Stomach (tissue), 8 donors: ENCODE measurements at regions not wholly inside any gene's neighbourhood (a gene's known extent, or its start where the extent isn't known, plus 50 kb on each side); places are given as distances from the start of the nearest gene placed in this dataset.
A peak's percentile ranks its signal among the peaks of the same experiment; 100 is the strongest.

Source experiments
- DNase-seq, 2 donors: peaks; one replicate each; pipeline versions ENCODE4 v3.0.0 to v3.0.0-alpha.2; 2013 to 2019
- H3K27ac ChIP-seq, 5 donors: fragments of 200-600 bp in 4 of 5; sonication (generic) in 4 of 5; one replicate each; pipeline ENCODE4 v1.5.1; 2013 to 2019; ENCODE audit warnings: mild to moderate bottlenecking in 1 of 5, moderate library complexity in 1 of 5
- H3K27me3 ChIP-seq, 3 donors: fragments of 200-600 bp; sonication (generic); one replicate each; pipeline ENCODE4 v1.5.1; 2017 to 2019; ENCODE audit warnings: mixed run types in 1 of 3
- H3K36me3 ChIP-seq, 4 donors: fragments of 200-600 bp; sonication (generic); 1 replicate in 3 of 4; 2 replicates in 1 of 4; pipeline ENCODE4 v1.5.1; 2016 to 2019
- H3K4me1 ChIP-seq, 4 donors: fragments of 200-600 bp; sonication (generic); one replicate each; pipeline ENCODE4 v1.5.1; 2016 to 2019
- H3K4me3 ChIP-seq, 4 donors: fragments of 200-600 bp; sonication (generic) in 3 of 4; one replicate each; pipeline ENCODE4 v1.5.1; 2016 to 2019; ENCODE audit warnings: mild to moderate bottlenecking in 1 of 4
- H3K9me3 ChIP-seq, 4 donors: fragments of 200-600 bp; sonication (generic); one replicate each; pipeline ENCODE4 v1.5.1; 2016 to 2019
- EP300 ChIP-seq: sonication (generic); formaldehyde crosslinking; IDR thresholded peaks from one replicate; pipeline ENCODE4 v1.6.1; 2017; ENCODE audit warnings: antibody characterized with exemption
- POLR2A ChIP-seq, 4 donors: fragments of 450-650 bp; IDR thresholded peaks; one replicate each; pipeline ENCODE4 v1.6.1; 2016; ENCODE audit warnings: antibody characterized with exemption in 4 of 4, control low read depth in 2 of 4, mild to moderate bottlenecking in 1 of 4, moderate library complexity in 1 of 4
- POLR2AphosphoS5 ChIP-seq, 3 donors: sonication (generic); formaldehyde crosslinking; IDR thresholded peaks; one replicate each; pipeline ENCODE4 v1.6.1; 2016; ENCODE audit warnings: antibody characterized with exemption in 3 of 3
- WGBS, 5 donors: extraction: QIAGEN DNeasy Blood & Tissue Kit in 3 of 5; methylation state at CpG; one replicate each; pipeline versions ENCODE4 v1.1.5 to v1.1.7; 2013 to 2018; 5-methylcytosine and 5-hydroxymethylcytosine counted together
- intact Hi-C: fragments of 100-400 bp; cut with DNase I; formaldehyde crosslinking; loops from one replicate; pipeline ENCODE4 v1.15.1; 2023; ENCODE audit warnings: low total_unique reads
- TF ChIP-seq, protein P1 (sequence below), 7 experiments: fragments of 450-650 bp in 4 of 7; fragments of 200-600 bp in 3 of 7; sonication (generic) in 3 of 7; IDR thresholded peaks; one replicate each; pipeline ENCODE4 v1.5.1; 2016 to 2019; ENCODE audit warnings: antibody characterized with exemption in 7 of 7, control low read depth in 2 of 7, mild to moderate bottlenecking in 1 of 7
- donor health status: healthy with polysubstance abuse.
- donor health status: Bipolar disorder and iron deficiency.
- donor health status: healthy.

DNA sequence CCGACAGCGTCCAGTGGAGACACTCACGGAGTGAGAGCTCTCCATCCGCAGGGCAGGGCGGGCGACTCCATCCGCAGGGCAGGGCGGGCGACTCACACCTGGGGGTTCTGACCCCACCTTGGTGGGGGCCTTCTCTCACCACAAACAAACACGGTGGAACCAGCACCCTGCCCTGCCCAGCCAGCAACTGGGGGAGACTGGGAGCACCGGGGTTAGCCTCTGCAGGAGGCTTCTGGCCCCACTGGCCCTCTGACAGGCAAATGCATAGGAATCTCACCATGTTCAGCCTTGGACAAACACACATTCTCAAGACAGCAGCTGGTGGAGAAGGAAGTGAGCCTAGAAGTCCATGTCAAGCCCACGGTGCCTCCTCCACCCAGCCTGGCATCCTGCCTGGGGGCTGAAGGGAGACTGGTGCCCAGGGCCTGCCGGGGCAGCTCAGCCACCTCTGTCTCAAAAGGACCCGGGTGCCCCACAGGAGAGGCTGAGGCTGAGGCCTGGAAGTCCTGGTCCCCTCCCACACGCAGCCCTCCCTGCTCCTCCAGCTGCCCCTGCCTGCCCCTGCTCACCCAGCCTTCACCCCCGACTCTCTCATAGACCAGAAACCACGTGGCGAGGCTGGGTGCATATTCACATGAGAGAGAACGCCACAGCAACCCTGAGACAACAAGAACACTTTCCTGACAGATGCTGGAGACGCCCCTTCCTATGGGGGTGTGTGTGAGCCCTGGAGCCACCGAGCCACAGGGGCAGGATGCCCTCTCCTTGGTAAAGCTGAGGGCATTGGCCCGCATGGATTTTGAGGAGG is 98.4 kb upstream of the B3GAT1 start:
- 68 to 75% (median 73%) methylated on average over 16 to 22 of the region's 22 CpGs for WGBS, 5 donors
- H3K27me3 ChIP-seq: peaks cover 0 to 27% (median 0%) of the 10 kb centered on the region in 3 donors
- H3K27ac ChIP-seq: no peak overlapping the region
- no peak overlapping the region for H3K4me3 ChIP-seq
- DNase-seq: peak in 1 of 2 donors; percentile 24
- TF ChIP-seq, protein P1, sequence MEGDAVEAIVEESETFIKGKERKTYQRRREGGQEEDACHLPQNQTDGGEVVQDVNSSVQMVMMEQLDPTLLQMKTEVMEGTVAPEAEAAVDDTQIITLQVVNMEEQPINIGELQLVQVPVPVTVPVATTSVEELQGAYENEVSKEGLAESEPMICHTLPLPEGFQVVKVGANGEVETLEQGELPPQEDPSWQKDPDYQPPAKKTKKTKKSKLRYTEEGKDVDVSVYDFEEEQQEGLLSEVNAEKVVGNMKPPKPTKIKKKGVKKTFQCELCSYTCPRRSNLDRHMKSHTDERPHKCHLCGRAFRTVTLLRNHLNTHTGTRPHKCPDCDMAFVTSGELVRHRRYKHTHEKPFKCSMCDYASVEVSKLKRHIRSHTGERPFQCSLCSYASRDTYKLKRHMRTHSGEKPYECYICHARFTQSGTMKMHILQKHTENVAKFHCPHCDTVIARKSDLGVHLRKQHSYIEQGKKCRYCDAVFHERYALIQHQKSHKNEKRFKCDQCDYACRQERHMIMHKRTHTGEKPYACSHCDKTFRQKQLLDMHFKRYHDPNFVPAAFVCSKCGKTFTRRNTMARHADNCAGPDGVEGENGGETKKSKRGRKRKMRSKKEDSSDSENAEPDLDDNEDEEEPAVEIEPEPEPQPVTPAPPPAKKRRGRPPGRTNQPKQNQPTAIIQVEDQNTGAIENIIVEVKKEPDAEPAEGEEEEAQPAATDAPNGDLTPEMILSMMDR (IDR thresholded peaks at IDR 0.05): no peak
- TF ChIP-seq POLR2A (IDR thresholded peaks at IDR 0.05) (no peak), EP300 (no peak), POLR2AphosphoS5 (IDR thresholded peaks at IDR 0.05) (no peak)
- intact Hi-C loops: no loop called here
- no peaks in the 10 kb centered on the region for H3K9me3 ChIP-seq
- no peaks in the 10 kb centered on the region for H3K36me3 ChIP-seq
- no peaks in the 10 kb centered on the region for H3K4me1 ChIP-seq

DNA sequence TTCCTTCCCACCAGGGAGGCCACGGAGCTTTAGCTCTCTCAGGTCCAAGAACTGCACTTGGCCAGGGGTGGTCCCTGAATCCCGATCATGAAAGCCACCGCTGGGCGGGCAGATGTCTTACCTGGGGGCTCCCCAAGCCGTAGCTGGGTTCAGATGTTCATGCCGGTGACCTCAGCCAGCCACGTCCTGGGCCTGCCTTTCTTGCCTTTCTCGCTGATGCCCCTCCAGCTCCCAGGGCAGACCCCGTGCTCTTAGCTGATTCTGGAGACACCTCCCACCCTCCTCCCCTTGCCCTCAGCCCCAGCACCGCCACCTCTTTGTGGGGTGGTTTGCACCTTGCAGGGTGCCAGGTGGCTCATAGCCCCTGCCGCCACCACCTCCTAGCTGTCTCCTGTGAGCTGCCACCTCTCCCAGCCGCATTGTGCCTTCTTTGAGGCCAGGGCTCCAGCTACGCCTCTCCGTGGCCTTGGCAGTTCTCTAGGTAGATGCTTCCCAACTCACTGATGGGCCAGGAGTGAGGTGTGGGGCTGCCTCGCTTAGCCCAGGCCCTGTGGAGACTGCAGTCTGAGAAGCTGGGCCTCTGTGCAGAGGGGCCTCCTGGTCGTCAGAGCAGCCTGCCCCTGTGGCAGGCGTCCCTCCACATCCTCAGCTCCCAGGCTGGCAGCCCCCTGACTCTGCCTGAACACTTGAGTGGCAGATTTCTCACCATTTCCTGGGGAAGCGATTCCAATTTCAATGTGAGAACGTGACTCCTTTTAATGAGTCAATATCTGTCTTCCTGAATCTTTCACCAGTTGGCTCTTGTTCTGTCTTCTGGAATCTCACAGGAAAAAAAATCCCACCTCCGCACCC is 97.6 kb upstream of the B3GAT1 start:
- intact Hi-C loops: no loop called here

DNA sequence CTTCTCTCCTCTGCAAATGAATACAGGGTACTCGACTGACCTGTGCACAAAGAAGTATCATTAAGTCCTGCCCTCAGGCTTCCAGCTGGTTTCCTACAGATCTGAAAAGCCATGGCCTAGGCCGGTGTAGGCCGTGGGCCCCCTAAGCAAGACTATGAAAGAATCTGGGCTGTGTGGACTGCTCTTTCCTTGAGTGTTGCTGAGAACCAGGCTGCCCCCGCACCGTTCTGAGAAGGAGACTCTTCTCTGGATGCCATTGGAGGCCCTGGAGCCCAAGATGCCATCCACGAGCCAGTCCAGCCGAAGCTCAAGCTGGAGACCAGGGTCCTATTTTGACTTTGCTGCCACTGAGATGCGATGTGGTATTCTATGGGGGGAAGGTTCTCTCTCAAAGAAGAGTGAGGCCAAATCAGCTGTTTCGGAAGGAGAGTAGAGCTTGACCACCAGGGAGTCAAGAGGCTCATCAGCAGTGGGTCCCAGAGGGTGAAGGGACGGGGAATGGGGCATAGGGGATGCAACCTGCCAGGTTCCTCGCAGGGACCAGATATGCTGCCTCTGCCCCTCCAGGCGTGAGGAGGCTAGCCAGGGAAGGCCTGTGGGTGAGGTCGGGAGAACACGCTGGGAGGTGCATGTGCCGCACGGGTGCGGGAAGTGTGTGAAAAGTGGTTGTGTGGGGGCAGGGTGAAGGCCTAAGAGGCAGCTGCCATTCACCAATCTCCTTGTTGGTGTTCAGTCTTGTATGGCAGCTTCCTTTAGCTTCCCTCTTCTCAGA is 96.4 kb upstream of the B3GAT1 start:
- Histone ChIP-seq H3K27ac (no peak overlapping the region), H3K27me3 (peaks cover 0 to 22% (median 0%) of the 10 kb centered on the region in 3 donors), H3K4me1 (no peaks in the 10 kb centered on the region), H3K36me3 (no peaks in the 10 kb centered on the region), H3K9me3 (no peaks in the 10 kb centered on the region), H3K4me3 (no peak overlapping the region)
- intact Hi-C loops: no loop called here
- 87 to 90% (median 89%) methylated on average over 17 of the region's 17 CpGs for WGBS, 5 donors
- peak in 1 of 2 donors; percentile 20 for DNase-seq
- TF ChIP-seq POLR2A (IDR thresholded peaks at IDR 0.05) (no peak), EP300 (no peak), POLR2AphosphoS5 (IDR thresholded peaks at IDR 0.05) (no peak)
- TF ChIP-seq, protein P1 (IDR thresholded peaks at IDR 0.05): no peak

More for the DNA sequence above, 97.6 kb upstream of the B3GAT1 start:
- H3K27me3 ChIP-seq: peaks cover 0 to 27% (median 0%) of the 10 kb centered on the region in 3 donors
- TF ChIP-seq EP300 (no peak), POLR2A (IDR thresholded peaks at IDR 0.05) (no peak), POLR2AphosphoS5 (IDR thresholded peaks at IDR 0.05) (no peak)
- TF ChIP-seq, protein P1 (IDR thresholded peaks at IDR 0.05): no peak
- 79 to 86% (median 82%) methylated on average over 20 of the region's 20 CpGs for WGBS, 5 donors
- H3K4me3 ChIP-seq: no peak overlapping the region
- H3K9me3 ChIP-seq: no peaks in the 10 kb centered on the region
- no peaks in the 10 kb centered on the region for H3K4me1 ChIP-seq
- no peak overlapping the region for H3K27ac ChIP-seq
- peak in 1 of 2 donors; percentile 25 for DNase-seq
- no peaks in the 10 kb centered on the region for H3K36me3 ChIP-seq

DNA sequence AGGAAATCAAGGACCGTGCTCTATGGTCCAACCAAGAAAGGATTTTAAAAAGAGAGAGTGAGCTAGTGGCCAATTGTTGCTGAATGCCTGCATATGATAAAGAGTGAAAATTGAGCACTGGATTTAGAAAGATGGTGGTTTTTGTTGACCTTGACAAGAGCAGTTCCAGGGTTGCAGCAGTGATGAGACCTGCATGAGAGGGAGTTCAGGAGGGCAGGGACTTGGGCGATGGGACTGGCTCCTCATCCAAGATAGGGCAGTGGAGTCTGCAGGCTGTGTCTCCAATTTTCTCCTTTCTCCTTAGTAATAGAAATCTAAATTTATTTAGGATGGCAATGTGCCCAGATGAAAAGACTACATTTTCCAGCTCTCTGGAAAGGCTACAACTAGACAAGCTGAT is 94.0 kb upstream of the B3GAT1 start:
- H3K9me3 ChIP-seq: no peaks in the 10 kb centered on the region
- intact Hi-C loops: no loop called here
- no peaks in the 10 kb centered on the region for H3K4me1 ChIP-seq
- no peak overlapping the region for H3K4me3 ChIP-seq
- no peak overlapping the region for H3K27ac ChIP-seq
- peaks cover 0 to 27% (median 0%) of the 10 kb centered on the region in 3 donors for H3K27me3 ChIP-seq
- no peaks in the 10 kb centered on the region for H3K36me3 ChIP-seq
- TF ChIP-seq, protein P1 (IDR thresholded peaks at IDR 0.05): no peak
- no peak for TF ChIP-seq POLR2A (IDR thresholded peaks at IDR 0.05)
- no peak for TF ChIP-seq EP300
- TF ChIP-seq POLR2AphosphoS5 (IDR thresholded peaks at IDR 0.05): no peak
- 77 to 93% (median 84%) methylated on average over 2 of the region's 2 CpGs for WGBS, 5 donors
- DNase-seq: no peak
